GM23248 (cell line): ENCODE measurements at regions not wholly inside any gene's neighbourhood (a gene's known extent, or its start where the extent isn't known, plus 50 kb on each side); places are given as distances from the start of the nearest gene placed in this dataset. TPM values are rescaled to one million over a fixed set of nuclear protein-coding genes. Genes with fewer than 3 reads are reported as not detected.
A peak's percentile ranks its signal among the peaks of the same experiment; 100 is the strongest.

Experiments
- DNase-seq: peaks from one replicate; pipeline ENCODE4 v3.0.0-alpha.2; 2015
- H2AFZ ChIP-seq: fragments of 200-600 bp; sonication (generic); 2 replicates; pipeline ENCODE4 v1.6.1; 2016; ENCODE audit warnings: antibody characterized with exemption
- H3F3A ChIP-seq: fragments of 200-600 bp; sonication (generic); 2 replicates; pipeline ENCODE4 v1.6.1; 2016; ENCODE audit warnings: mild to moderate bottlenecking, antibody characterized with exemption, mixed run types; ENCODE audit not compliant: insufficient read depth
- H3K27ac ChIP-seq: fragments of 200-600 bp; sonication (generic); 2 replicates; pipeline ENCODE4 v1.5.1; 2016; ENCODE audit warnings: mild to moderate bottlenecking
- H3K27me3 ChIP-seq: fragments of 200-600 bp; sonication (generic); replicated peaks from 2 replicates; pipeline ENCODE4 v1.6.1; 2016; ENCODE audit warnings: mild to moderate bottlenecking; ENCODE audit not compliant: insufficient read depth
- H3K36me3 ChIP-seq: fragments of 200-600 bp; sonication (generic); 2 replicates; pipeline ENCODE4 v1.6.1; 2016; ENCODE audit warnings: low read depth, mild to moderate bottlenecking
- H3K4me1 ChIP-seq: fragments of 200-600 bp; sonication (generic); 2 replicates; pipeline ENCODE4 v1.6.1; 2016; ENCODE audit warnings: mild to moderate bottlenecking; ENCODE audit not compliant: insufficient read depth
- H3K4me2 ChIP-seq: fragments of 200-600 bp; sonication (generic); one replicate; pipeline ENCODE4 v1.6.1; 2016; ENCODE audit warnings: mild to moderate bottlenecking; ENCODE audit not compliant: unreplicated experiment
- H3K4me3 ChIP-seq: fragments of 200-600 bp; sonication (generic); 2 replicates; pipeline ENCODE4 v1.5.1; 2016; ENCODE audit warnings: mild to moderate bottlenecking
- H3K79me2 ChIP-seq: fragments of 200-600 bp; sonication (generic); 2 replicates; pipeline ENCODE4 v1.6.1; 2016; ENCODE audit warnings: mild to moderate bottlenecking; ENCODE audit not compliant: insufficient read depth
- H3K9ac ChIP-seq: fragments of 200-600 bp; sonication (generic); 2 replicates; pipeline ENCODE4 v1.6.1; 2016; ENCODE audit warnings: mild to moderate bottlenecking
- H3K9me2 ChIP-seq: fragments of 200-600 bp; sonication (generic); 2 replicates; pipeline ENCODE4 v1.6.1; 2016; ENCODE audit warnings: mixed run types, mild to moderate bottlenecking, moderate library complexity; ENCODE audit not compliant: insufficient read depth
- H3K9me3 ChIP-seq: fragments of 200-600 bp; sonication (generic); one replicate; pipeline ENCODE4 v1.6.1; 2017; ENCODE audit warnings: low read depth
- H4K20me1 ChIP-seq: fragments of 200-600 bp; sonication (generic); 2 replicates; pipeline ENCODE4 v1.6.0; 2016; ENCODE audit not compliant: insufficient read depth
- EZH2 ChIP-seq: fragments of 200-600 bp; sonication (generic); IDR thresholded peaks from 2 replicates; pipeline ENCODE4 v1.6.1; 2018; ENCODE audit warnings: antibody characterized with exemption, mild to moderate bottlenecking; ENCODE audit not compliant: insufficient read depth, poor library complexity, severe bottlenecking
- EZH2phosphoT487 ChIP-seq: fragments of 200-600 bp; sonication (generic); IDR thresholded peaks from 2 replicates; pipeline ENCODE4 v1.6.1; 2018; ENCODE audit warnings: antibody characterized with exemption, moderate library complexity, mild to moderate bottlenecking, low read depth; ENCODE audit not compliant: insufficient read depth
- WGBS, 2 experiments: methylation state at CpG; one replicate each; pipeline ENCODE4 v1.1.6; 2015 to 2017; ENCODE audit warnings: low lambda C conversion rate in 2 of 2, low coverage in 1 of 2; ENCODE audit errors: missing lambda C conversion rate in 2 of 2; 5-methylcytosine and 5-hydroxymethylcytosine counted together
- in situ Hi-C: fragments of 300-500 bp; cut with MboI; formaldehyde crosslinking; loops from 2 replicates; pipeline ENCODE4 v1.15.0; 2020
- small RNA-seq: library from RNA; depleted of rRNA; stranded (forward); fragments of <200 nt; gene quantifications from one replicate; pipeline ENCODE3, GENCODE V24; 2014; ENCODE audit warnings: low read depth, low replicate concordance

GRCh38 chr11:17129003-17129402 is 51.5 kb upstream of the RPS13 start:
- Histone ChIP-seq H3K9me2 (no peaks in the 10 kb centered on the region), H3K4me1 (no peaks in the 10 kb centered on the region), H3K27ac (no peak overlapping the region), H2AFZ (no peak overlapping the region), H3K4me3 (no peak overlapping the region), H3K4me2 (no peak overlapping the region), H3F3A (no peaks in the 10 kb centered on the region), H3K9ac (no peak overlapping the region), H4K20me1 (no peaks in the 10 kb centered on the region), H3K79me2 (no peaks in the 10 kb centered on the region), H3K27me3 (no peaks in the 10 kb centered on the region), H3K9me3 (no peaks in the 10 kb centered on the region), H3K36me3 (peaks cover 25% of the 10 kb centered on the region; the same call in 1 of the 2 replicates)
- peak; percentile 8 for DNase-seq
- no peak for TF ChIP-seq EZH2phosphoT487
- no peak for TF ChIP-seq EZH2
- in situ Hi-C loops, result no loop called here
- WGBS, 2 experiments, result 90 to 96% methylated on average over 3 of the region's 3 CpGs

Small RNA genes in the stretch of these regions (small RNA-seq; reads per million reads assigned to genes)
- not detected for gene AC126389.1
